GM23338 (cell line): ENCODE measurements at regions not wholly inside any gene's neighbourhood (a gene's known extent, or its start where the extent isn't known, plus 50 kb on each side); places are given as distances from the start of the nearest gene placed in this dataset.

Experiments
- ATAC-seq: fragments of 200-7000 bp; cut with Tn5 transposase; 3 replicates; pipeline ENCODE4 v1.9.1; 2020
- DNase-seq: peaks from one replicate; pipeline ENCODE4 v3.0.0-alpha.2; 2015; ENCODE audit warnings: low spot score
- H2AFZ ChIP-seq: fragments of 200-600 bp; sonication (generic); 2 replicates; pipeline ENCODE4 v1.8.0; 2016; ENCODE audit warnings: antibody characterized with exemption, mild to moderate bottlenecking, moderate library complexity
- H3F3A ChIP-seq: fragments of 200-600 bp; sonication (generic); replicated peaks from 2 replicates; pipeline ENCODE4 v1.8.0; 2017; ENCODE audit warnings: antibody characterized with exemption, mixed run types, low read depth
- H3K27ac ChIP-seq: fragments of 200-600 bp; sonication (generic); 2 replicates; pipeline ENCODE4 v1.6.1; 2016; ENCODE audit warnings: low read depth
- H3K27me3 ChIP-seq: fragments of 200-600 bp; sonication (generic); 2 replicates; pipeline ENCODE4 v1.8.0; 2016; ENCODE audit warnings: mild to moderate bottlenecking, mixed run types, moderate library complexity; ENCODE audit not compliant: insufficient read depth
- H3K36me3 ChIP-seq: fragments of 200-600 bp; sonication (generic); 2 replicates; pipeline ENCODE4 v1.8.0; 2016; ENCODE audit warnings: mild to moderate bottlenecking; ENCODE audit not compliant: insufficient read depth
- H3K4me1 ChIP-seq: fragments of 200-600 bp; sonication (generic); 2 replicates; pipeline ENCODE4 v1.8.0; 2016; ENCODE audit warnings: mild to moderate bottlenecking, moderate library complexity; ENCODE audit not compliant: insufficient read depth
- H3K4me2 ChIP-seq: fragments of 200-600 bp; sonication (generic); 2 replicates; pipeline ENCODE4 v1.7.1; 2017; ENCODE audit warnings: mixed run types
- H3K4me3 ChIP-seq: fragments of 200-600 bp; sonication (generic); 2 replicates; pipeline ENCODE4 v1.6.1; 2016; ENCODE audit warnings: mixed run types
- H3K79me2 ChIP-seq: fragments of 200-600 bp; sonication (generic); replicated peaks from 2 replicates; pipeline ENCODE4 v1.8.0; 2017; ENCODE audit warnings: mild to moderate bottlenecking; ENCODE audit not compliant: insufficient read depth
- H3K9me2 ChIP-seq: fragments of 200-600 bp; sonication (generic); 2 replicates; pipeline ENCODE4 v1.8.0; 2017; ENCODE audit not compliant: insufficient read depth
- H4K20me1 ChIP-seq: fragments of 200-600 bp; sonication (generic); replicated peaks from 2 replicates; pipeline ENCODE4 v1.8.0; 2017; ENCODE audit warnings: mild to moderate bottlenecking; ENCODE audit not compliant: insufficient read depth
- H3K27ac Mint-ChIP-seq: 2 replicates; pipeline ENCODE4 v1.8.0; 2020; ENCODE audit warnings: inconsistent platforms, mild to moderate bottlenecking, moderate library complexity, mixed read lengths
- H3K27me3 Mint-ChIP-seq: 3 replicates; pipeline ENCODE4 v1.8.0; 2022; ENCODE audit warnings: low read depth, mild to moderate bottlenecking, moderate library complexity, mixed read lengths, inconsistent platforms; ENCODE audit not compliant: insufficient read depth, poor library complexity
- H3K36me3 Mint-ChIP-seq: 3 replicates; pipeline ENCODE4 v1.8.0; 2021; ENCODE audit warnings: low read depth, mild to moderate bottlenecking, inconsistent platforms, moderate library complexity, mixed read lengths
- H3K4me1 Mint-ChIP-seq: 3 replicates; pipeline ENCODE4 v1.8.0; 2020; ENCODE audit warnings: mild to moderate bottlenecking, inconsistent platforms, mixed read lengths
- H3K4me3 Mint-ChIP-seq: 3 replicates; pipeline ENCODE4 v1.8.0; 2021; ENCODE audit warnings: moderate library complexity, mild to moderate bottlenecking, inconsistent platforms, mixed read lengths
- H3K9me3 Mint-ChIP-seq: 3 replicates; pipeline ENCODE4 v1.8.0; 2020; ENCODE audit warnings: moderate library complexity, mild to moderate bottlenecking, inconsistent platforms, mixed read lengths
- CREB1 ChIP-seq: fragments of 250-450 bp; sonication (Bioruptor Pico); IDR thresholded peaks from 2 replicates; pipeline ENCODE4 v1.5.0; 2020; ENCODE audit warnings: low read depth, mild to moderate bottlenecking, moderate library complexity
- EZH2 ChIP-seq: fragments of 200-600 bp; sonication (generic); IDR thresholded peaks from one replicate; pipeline ENCODE4 v1.8.0; 2017; ENCODE audit warnings: antibody characterized with exemption, mild to moderate bottlenecking, low read depth; ENCODE audit not compliant: unreplicated experiment
- EZH2phosphoT487 ChIP-seq: fragments of 200-600 bp; sonication (generic); IDR thresholded peaks from one replicate; pipeline ENCODE4 v1.8.1; 2018; ENCODE audit warnings: antibody characterized with exemption; ENCODE audit not compliant: unreplicated experiment
- JUNB ChIP-seq: IDR thresholded peaks from one replicate; pipeline ENCODE4 v1.6.1; 2016; ENCODE audit warnings: antibody characterized with exemption; ENCODE audit not compliant: unreplicated experiment
- NANOG ChIP-seq: IDR thresholded peaks from 2 replicates; pipeline ENCODE4 v1.6.1; 2016; ENCODE audit warnings: antibody characterized with exemption, borderline replicate concordance
- POLR2AphosphoS5 ChIP-seq: IDR thresholded peaks from 2 replicates; pipeline ENCODE4 v1.6.1; 2016; ENCODE audit warnings: antibody characterized with exemption, low read depth
- REST ChIP-seq: IDR thresholded peaks from one replicate; pipeline ENCODE4 v1.6.1; 2018; ENCODE audit warnings: antibody characterized with exemption; ENCODE audit not compliant: unreplicated experiment
- STAT1 ChIP-seq: IDR thresholded peaks from one replicate; pipeline ENCODE4 v1.6.1; 2016; ENCODE audit warnings: antibody characterized with exemption; ENCODE audit not compliant: unreplicated experiment
- ZNF114 ChIP-seq: fragments of 250-450 bp; sonication (Bioruptor Pico); IDR thresholded peaks from 2 replicates; pipeline ENCODE4 v1.5.0; 2020; ENCODE audit warnings: mild to moderate bottlenecking, moderate library complexity
- ZNF331 ChIP-seq: fragments of 250-450 bp; sonication (Bioruptor Pico); IDR thresholded peaks from 2 replicates; pipeline ENCODE4 v1.5.0; 2020; ENCODE audit warnings: low read depth, mild to moderate bottlenecking, moderate library complexity
- TF ChIP-seq, protein P1 (sequence below): IDR thresholded peaks from 2 replicates; pipeline ENCODE4 v1.6.1; 2016; ENCODE audit warnings: antibody characterized with exemption
- TF ChIP-seq, protein P2 (sequence below), 2 experiments: fragments of 200-600 bp in 1 of 2; sonication (generic) in 1 of 2; conservative IDR thresholded peaks; 2 replicates each; pipeline versions ENCODE4 v1.5.1 to v1.6.1; 2016 to 2017; ENCODE audit warnings: antibody characterized with exemption in 2 of 2, low read depth in 2 of 2, mild to moderate bottlenecking in 2 of 2, moderate library complexity in 1 of 2
- TF ChIP-seq, protein P3 (sequence below): fragments of 250-450 bp; sonication (Bioruptor Pico); IDR thresholded peaks from 2 replicates; pipeline ENCODE4 v1.5.0; 2020; ENCODE audit warnings: mild to moderate bottlenecking, moderate library complexity

DNA sequence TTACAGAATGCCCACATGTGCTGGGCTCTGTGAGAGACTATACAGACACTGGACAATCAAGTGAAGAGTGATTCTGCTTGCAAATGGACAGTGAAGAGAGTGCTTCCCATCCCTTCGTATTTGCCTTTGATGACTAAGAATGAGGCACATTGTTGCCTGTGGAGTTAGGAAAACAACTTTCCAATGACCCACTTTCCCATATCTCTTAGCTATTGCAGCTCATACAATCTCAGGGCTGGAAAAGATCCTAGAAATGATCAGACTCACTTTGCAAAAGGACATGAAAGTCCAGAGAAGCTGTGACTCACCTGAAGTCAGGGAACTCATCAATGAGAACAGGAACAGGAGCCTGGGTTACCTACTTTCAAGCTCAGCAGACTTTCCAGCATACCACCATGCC, 440.5 kb upstream of the TCF4 start:
- no peak overlapping the region for H2AFZ ChIP-seq
- ATAC-seq = no peak

More for the DNA sequence above, 440.5 kb upstream of the TCF4 start:
- Mint-ChIP-seq H3K36me3 (peaks cover 8% of the 10 kb centered on the region), H3K9me3 (peaks cover 13% of the 10 kb centered on the region), H3K4me1 (peaks cover 5% of the 10 kb centered on the region; the same call in 2 of the 3 replicates), H3K27ac (no peak overlapping the region), H3K4me3 (no peak overlapping the region), H3K27me3 (no peaks in the 10 kb centered on the region)
- no peaks in the 10 kb centered on the region for H3K36me3 ChIP-seq
- no peaks in the 10 kb centered on the region for H3F3A ChIP-seq
- H3K4me2 ChIP-seq = no peak overlapping the region
- no peak overlapping the region for H3K27ac ChIP-seq
- no peaks in the 10 kb centered on the region for H3K79me2 ChIP-seq
- no peak for DNase-seq
- peaks cover 5% of the 10 kb centered on the region; the same call in 1 of the 2 replicates for H3K9me2 ChIP-seq
- no peaks in the 10 kb centered on the region for H3K4me1 ChIP-seq
- no peak overlapping the region for H3K4me3 ChIP-seq
- H3K27me3 ChIP-seq = no peaks in the 10 kb centered on the region
- no peaks in the 10 kb centered on the region for H4K20me1 ChIP-seq
- no peak for TF ChIP-seq POLR2AphosphoS5
- TF ChIP-seq JUNB = no peak
- no peak for TF ChIP-seq REST
- TF ChIP-seq, protein P1, sequence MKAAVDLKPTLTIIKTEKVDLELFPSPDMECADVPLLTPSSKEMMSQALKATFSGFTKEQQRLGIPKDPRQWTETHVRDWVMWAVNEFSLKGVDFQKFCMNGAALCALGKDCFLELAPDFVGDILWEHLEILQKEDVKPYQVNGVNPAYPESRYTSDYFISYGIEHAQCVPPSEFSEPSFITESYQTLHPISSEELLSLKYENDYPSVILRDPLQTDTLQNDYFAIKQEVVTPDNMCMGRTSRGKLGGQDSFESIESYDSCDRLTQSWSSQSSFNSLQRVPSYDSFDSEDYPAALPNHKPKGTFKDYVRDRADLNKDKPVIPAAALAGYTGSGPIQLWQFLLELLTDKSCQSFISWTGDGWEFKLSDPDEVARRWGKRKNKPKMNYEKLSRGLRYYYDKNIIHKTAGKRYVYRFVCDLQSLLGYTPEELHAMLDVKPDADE = no peak
- TF ChIP-seq STAT1 = no peak
- TF ChIP-seq ZNF114 (CRISPR knock-in tag) = no peak
- TF ChIP-seq, protein P2, sequence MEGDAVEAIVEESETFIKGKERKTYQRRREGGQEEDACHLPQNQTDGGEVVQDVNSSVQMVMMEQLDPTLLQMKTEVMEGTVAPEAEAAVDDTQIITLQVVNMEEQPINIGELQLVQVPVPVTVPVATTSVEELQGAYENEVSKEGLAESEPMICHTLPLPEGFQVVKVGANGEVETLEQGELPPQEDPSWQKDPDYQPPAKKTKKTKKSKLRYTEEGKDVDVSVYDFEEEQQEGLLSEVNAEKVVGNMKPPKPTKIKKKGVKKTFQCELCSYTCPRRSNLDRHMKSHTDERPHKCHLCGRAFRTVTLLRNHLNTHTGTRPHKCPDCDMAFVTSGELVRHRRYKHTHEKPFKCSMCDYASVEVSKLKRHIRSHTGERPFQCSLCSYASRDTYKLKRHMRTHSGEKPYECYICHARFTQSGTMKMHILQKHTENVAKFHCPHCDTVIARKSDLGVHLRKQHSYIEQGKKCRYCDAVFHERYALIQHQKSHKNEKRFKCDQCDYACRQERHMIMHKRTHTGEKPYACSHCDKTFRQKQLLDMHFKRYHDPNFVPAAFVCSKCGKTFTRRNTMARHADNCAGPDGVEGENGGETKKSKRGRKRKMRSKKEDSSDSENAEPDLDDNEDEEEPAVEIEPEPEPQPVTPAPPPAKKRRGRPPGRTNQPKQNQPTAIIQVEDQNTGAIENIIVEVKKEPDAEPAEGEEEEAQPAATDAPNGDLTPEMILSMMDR (conservative IDR thresholded peaks at IDR 0.05; ENCODE audit: low read depth in 2 of 2) = no peak
- no peak for TF ChIP-seq ZNF331 (CRISPR knock-in tag)
- no peak for TF ChIP-seq EZH2
- TF ChIP-seq, protein P3, sequence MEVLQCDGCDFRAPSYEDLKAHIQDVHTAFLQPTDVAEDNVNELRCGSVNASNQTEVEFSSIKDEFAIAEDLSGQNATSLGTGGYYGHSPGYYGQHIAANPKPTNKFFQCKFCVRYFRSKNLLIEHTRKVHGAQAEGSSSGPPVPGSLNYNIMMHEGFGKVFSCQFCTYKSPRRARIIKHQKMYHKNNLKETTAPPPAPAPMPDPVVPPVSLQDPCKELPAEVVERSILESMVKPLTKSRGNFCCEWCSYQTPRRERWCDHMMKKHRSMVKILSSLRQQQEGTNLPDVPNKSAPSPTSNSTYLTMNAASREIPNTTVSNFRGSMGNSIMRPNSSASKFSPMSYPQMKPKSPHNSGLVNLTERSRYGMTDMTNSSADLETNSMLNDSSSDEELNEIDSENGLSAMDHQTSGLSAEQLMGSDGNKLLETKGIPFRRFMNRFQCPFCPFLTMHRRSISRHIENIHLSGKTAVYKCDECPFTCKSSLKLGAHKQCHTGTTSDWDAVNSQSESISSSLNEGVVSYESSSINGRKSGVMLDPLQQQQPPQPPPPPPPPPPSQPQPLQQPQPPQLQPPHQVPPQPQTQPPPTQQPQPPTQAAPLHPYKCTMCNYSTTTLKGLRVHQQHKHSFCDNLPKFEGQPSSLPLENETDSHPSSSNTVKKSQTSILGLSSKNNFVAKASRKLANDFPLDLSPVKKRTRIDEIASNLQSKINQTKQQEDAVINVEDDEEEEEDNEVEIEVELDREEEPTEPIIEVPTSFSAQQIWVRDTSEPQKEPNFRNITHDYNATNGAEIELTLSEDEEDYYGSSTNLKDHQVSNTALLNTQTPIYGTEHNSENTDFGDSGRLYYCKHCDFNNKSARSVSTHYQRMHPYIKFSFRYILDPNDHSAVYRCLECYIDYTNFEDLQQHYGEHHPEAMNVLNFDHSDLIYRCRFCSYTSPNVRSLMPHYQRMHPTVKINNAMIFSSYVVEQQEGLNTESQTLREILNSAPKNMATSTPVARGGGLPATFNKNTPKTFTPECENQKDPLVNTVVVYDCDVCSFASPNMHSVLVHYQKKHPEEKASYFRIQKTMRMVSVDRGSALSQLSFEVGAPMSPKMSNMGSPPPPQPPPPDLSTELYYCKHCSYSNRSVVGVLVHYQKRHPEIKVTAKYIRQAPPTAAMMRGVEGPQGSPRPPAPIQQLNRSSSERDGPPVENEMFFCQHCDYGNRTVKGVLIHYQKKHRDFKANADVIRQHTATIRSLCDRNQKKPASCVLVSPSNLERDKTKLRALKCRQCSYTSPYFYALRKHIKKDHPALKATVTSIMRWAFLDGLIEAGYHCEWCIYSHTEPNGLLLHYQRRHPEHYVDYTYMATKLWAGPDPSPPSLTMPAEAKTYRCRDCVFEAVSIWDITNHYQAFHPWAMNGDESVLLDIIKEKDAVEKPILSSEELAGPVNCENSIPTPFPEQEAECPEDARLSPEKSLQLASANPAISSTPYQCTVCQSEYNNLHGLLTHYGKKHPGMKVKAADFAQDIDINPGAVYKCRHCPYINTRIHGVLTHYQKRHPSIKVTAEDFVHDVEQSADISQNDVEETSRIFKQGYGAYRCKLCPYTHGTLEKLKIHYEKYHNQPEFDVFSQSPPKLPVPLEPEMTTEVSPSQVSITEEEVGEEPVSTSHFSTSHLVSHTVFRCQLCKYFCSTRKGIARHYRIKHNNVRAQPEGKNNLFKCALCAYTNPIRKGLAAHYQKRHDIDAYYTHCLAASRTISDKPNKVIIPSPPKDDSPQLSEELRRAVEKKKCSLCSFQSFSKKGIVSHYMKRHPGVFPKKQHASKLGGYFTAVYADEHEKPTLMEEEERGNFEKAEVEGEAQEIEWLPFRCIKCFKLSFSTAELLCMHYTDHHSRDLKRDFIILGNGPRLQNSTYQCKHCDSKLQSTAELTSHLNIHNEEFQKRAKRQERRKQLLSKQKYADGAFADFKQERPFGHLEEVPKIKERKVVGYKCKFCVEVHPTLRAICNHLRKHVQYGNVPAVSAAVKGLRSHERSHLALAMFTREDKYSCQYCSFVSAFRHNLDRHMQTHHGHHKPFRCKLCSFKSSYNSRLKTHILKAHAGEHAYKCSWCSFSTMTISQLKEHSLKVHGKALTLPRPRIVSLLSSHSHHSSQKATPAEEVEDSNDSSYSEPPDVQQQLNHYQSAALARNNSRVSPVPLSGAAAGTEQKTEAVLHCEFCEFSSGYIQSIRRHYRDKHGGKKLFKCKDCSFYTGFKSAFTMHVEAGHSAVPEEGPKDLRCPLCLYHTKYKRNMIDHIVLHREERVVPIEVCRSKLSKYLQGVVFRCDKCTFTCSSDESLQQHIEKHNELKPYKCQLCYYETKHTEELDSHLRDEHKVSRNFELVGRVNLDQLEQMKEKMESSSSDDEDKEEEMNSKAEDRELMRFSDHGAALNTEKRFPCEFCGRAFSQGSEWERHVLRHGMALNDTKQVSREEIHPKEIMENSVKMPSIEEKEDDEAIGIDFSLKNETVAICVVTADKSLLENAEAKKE (CRISPR knock-in tag) = no peak
- no peak for TF ChIP-seq NANOG
- TF ChIP-seq CREB1 (CRISPR knock-in tag) = no peak
- no peak for TF ChIP-seq EZH2phosphoT487
